ENCODE measurements at regions not wholly inside any gene's neighbourhood (a gene's known extent, or its start where the extent isn't known, plus 50 kb on each side); places are given as distances from the start of the nearest gene placed in this dataset.

GRCh38 chr5:87020099-87020934, 247.4 kb upstream of the RASA1 start:
- TF ChIP-seq CTCF (IDR thresholded peaks at IDR 0.05) = no peak
- TF ChIP-seq POLR2AphosphoS5 (IDR thresholded peaks at IDR 0.05) = no peak
- no peak for TF ChIP-seq POLR2A (IDR thresholded peaks at IDR 0.05)

All from breast epithelium (tissue), 3 donors.